Stimulated activated CD8-positive, alpha-beta memory T cell treated with anti-CD3 and anti-CD28 coated beads, Interleukin-2, amount 100 ng/mL, for 48 hours (primary cell): ENCODE measurements at regions not wholly inside any gene's neighbourhood (a gene's known extent, or its start where the extent isn't known, plus 50 kb on each side); places are given as distances from the start of the nearest gene placed in this dataset.
"Not testable (repeated sequence)": the region's sequence is repeated elsewhere in the genome, so short reads cannot be mapped to it uniquely, and the experiment has no call there.

Experiments used
- DNase-seq, 2 donors: peaks; one replicate each; pipeline ENCODE4 v3.0.0-alpha.2; 2020; ENCODE audit warnings: low read depth in 2 of 2

- DNase-seq, result no peak
Measured at GRCh38 chr6:16903470-16903869, 142.2 kb upstream of the ATXN1 start.

- DNase-seq, result no peak
Measured at GRCh38 chr6:16902502-16902901, 141.2 kb upstream of the ATXN1 start.

GRCh38 chr6:16901782-16902181 is 140.5 kb upstream of the ATXN1 start:
- no peak for DNase-seq

- no peak for DNase-seq
Measured at GRCh38 chr6:16901306-16901705, 140.0 kb upstream of the ATXN1 start.

GRCh38 chr6:16898640-16899396 is 137.6 kb upstream of the ATXN1 start:
- DNase-seq, result no peak

- DNase-seq, result no peak
Measured at GRCh38 chr6:16897669-16898068, 136.4 kb upstream of the ATXN1 start.

- no peak for DNase-seq
Measured at GRCh38 chr6:16894301-16894700, 133.0 kb upstream of the ATXN1 start.

GRCh38 chr6:16891110-16891509 is 129.8 kb upstream of the ATXN1 start:
- not testable (repeated sequence) for DNase-seq

GRCh38 chr6:16885411-16886160 is 124.3 kb upstream of the ATXN1 start:
- no peak for DNase-seq

GRCh38 chr6:16884526-16884925 is 123.3 kb upstream of the ATXN1 start:
- DNase-seq, result no peak

GRCh38 chr6:16883414-16883813 is 122.2 kb upstream of the ATXN1 start:
- no peak for DNase-seq

- no peak for DNase-seq
Measured at GRCh38 chr6:16882230-16882629, 121.0 kb upstream of the ATXN1 start.

GRCh38 chr6:16876852-16877251 is 115.6 kb upstream of the ATXN1 start:
- not testable (repeated sequence) for DNase-seq

- DNase-seq, result no peak
Measured at GRCh38 chr6:16876201-16876600, 114.9 kb upstream of the ATXN1 start.

GRCh38 chr6:16873698-16874097 is 112.4 kb upstream of the ATXN1 start:
- no peak for DNase-seq

GRCh38 chr6:16872543-16873235 is 111.4 kb upstream of the ATXN1 start:
- DNase-seq, result no peak

GRCh38 chr6:16871047-16871446 is 109.8 kb upstream of the ATXN1 start:
- DNase-seq, result no peak

GRCh38 chr6:16868968-16869367 is 107.7 kb upstream of the ATXN1 start:
- no peak for DNase-seq

GRCh38 chr6:16857969-16858592 is 96.8 kb upstream of the ATXN1 start:
- no peak for DNase-seq

GRCh38 chr6:16855460-16855859 is 94.2 kb upstream of the ATXN1 start:
- DNase-seq, result no peak

- no peak for DNase-seq
Measured at GRCh38 chr6:16854986-16855385, 93.7 kb upstream of the ATXN1 start.

GRCh38 chr6:16852671-16853070 is 91.4 kb upstream of the ATXN1 start:
- no peak for DNase-seq
